OCI-LY7 (cell line): ENCODE measurements at regions not wholly inside any gene's neighbourhood (a gene's known extent, or its start where the extent isn't known, plus 50 kb on each side); places are given as distances from the start of the nearest gene placed in this dataset.

ENCODE experiments used
- BruUV-seq: library from RNA; stranded (reverse); fragments of 400-500 nt; replicated peaks from 2 replicates; lab custom pipeline; 2021; lab: Mats Ljungman, UMichigan
- CTCF ChIA-PET: fragments of 300-600 bp; sonication (Branson Sonifier 250); formaldehyde crosslinking; loops from one replicate; lab custom pipeline; 2022; ENCODE audit warnings: antibody characterized with exemption; ENCODE audit not compliant: unreplicated experiment; lab: Charles Lee
- POLR2A ChIA-PET: fragments of 300-600 bp; sonication (Branson Sonifier 250); formaldehyde crosslinking; loops from one replicate; lab custom pipeline; 2022; ENCODE audit warnings: antibody characterized with exemption; lab: Charles Lee
- DNase-seq: peaks from one replicate; pipeline ENCODE4 v3.0.0-alpha.2; 2015; ENCODE audit warnings: low spot score
- H2AFZ ChIP-seq: fragments of 200-600 bp; sonication (generic), shearing (Covaris generic); 2 replicates; pipeline ENCODE4 v1.6.1; 2014; ENCODE audit warnings: mild to moderate bottlenecking, antibody characterized with exemption, low read length, moderate library complexity
- H3K27ac ChIP-seq: fragments of 200-600 bp; sonication (generic); 2 replicates; pipeline ENCODE4 v1.5.1; 2014; ENCODE audit warnings: mixed run types, low read depth, mild to moderate bottlenecking, moderate library complexity, low read length, inconsistent platforms; ENCODE audit not compliant: poor library complexity, severe bottlenecking
- H3K36me3 ChIP-seq: fragments of 200-600 bp; sonication (generic); 2 replicates; pipeline ENCODE4 v1.6.1; 2014; ENCODE audit warnings: mild to moderate bottlenecking, antibody characterized with exemption, low read length, moderate library complexity, mixed read lengths; ENCODE audit not compliant: insufficient read depth
- H3K4me1 ChIP-seq: fragments of 200-600 bp; sonication (generic); 2 replicates; pipeline ENCODE4 v1.5.1; 2014; ENCODE audit warnings: mild to moderate bottlenecking, low read length; ENCODE audit not compliant: insufficient read depth, poor library complexity, severe bottlenecking
- H3K4me2 ChIP-seq: fragments of 200-600 bp; sonication (generic); 2 replicates; pipeline ENCODE4 v1.6.1; 2014; ENCODE audit warnings: mild to moderate bottlenecking, low read length
- H3K4me3 ChIP-seq: fragments of 200-600 bp; sonication (generic); 2 replicates; pipeline ENCODE4 v1.5.1; 2014; ENCODE audit warnings: mild to moderate bottlenecking, low read depth, low read length; ENCODE audit not compliant: poor library complexity, severe bottlenecking
- H3K79me2 ChIP-seq: fragments of 200-600 bp; sonication (generic); 2 replicates; pipeline ENCODE4 v1.6.1; 2016; ENCODE audit warnings: low read depth, mild to moderate bottlenecking, low read length, moderate library complexity, mixed read lengths; ENCODE audit not compliant: insufficient read depth
- H3K9me2 ChIP-seq: fragments of 200-600 bp; sonication (generic); 2 replicates; pipeline ENCODE4 v1.6.1; 2016; ENCODE audit warnings: mild to moderate bottlenecking, low read length, mixed read lengths; ENCODE audit not compliant: insufficient read depth
- H3K9me3 ChIP-seq: fragments of 200-600 bp; sonication (generic); 2 replicates; pipeline ENCODE4 v1.6.1; 2014; ENCODE audit warnings: mild to moderate bottlenecking, mixed run types, low read length, mixed read lengths
- H4K20me1 ChIP-seq: fragments of 200-600 bp; sonication (generic); 2 replicates; pipeline ENCODE4 v1.6.1; 2014; ENCODE audit warnings: mild to moderate bottlenecking, antibody characterized with exemption, low read length, moderate library complexity, mixed read lengths; ENCODE audit not compliant: insufficient read depth
- EZH2phosphoT487 ChIP-seq: fragments of 200-600 bp; sonication (generic); IDR thresholded peaks from 2 replicates; pipeline ENCODE4 v1.6.1; 2018; ENCODE audit warnings: low read depth, borderline replicate concordance, mild to moderate bottlenecking, mixed run types, antibody characterized with exemption, low read length, moderate library complexity, mixed read lengths
- intact Hi-C: fragments of 100-400 bp; cut with micrococcal nuclease; formaldehyde crosslinking; loops from one replicate; pipeline ENCODE4 v1.10.0; 2022; ENCODE audit not compliant: unreplicated experiment
- TF ChIP-seq, protein P1 (sequence below): fragments of 200-600 bp; sonication (generic); conservative IDR thresholded peaks from 2 replicates; pipeline ENCODE4 v1.5.1; 2014; ENCODE audit warnings: mild to moderate bottlenecking, antibody characterized with exemption, low read length, moderate library complexity, mixed read lengths

DNA sequence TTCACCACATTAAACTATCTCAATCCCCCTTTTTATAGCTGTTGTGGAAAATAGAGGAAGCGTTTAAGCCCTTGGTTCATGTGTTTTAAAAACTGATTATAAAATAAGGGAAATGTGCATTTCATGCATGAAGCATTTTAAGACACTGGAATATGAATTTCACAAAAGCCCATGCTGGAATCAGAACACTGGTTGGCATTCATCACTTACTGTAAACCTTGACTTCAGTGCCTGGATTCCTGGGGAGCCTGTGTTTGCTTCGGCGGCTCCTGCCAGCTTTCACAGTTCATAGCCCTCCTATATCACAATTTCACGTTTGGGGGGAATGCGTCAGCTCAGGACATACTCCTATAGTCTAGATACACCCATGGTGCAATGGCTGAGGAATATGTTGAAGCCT lies 336.9 kb downstream of the INSIG2 start:
- ChIA-PET POLR2A (no interaction called here), CTCF (no interaction called here)
- intact Hi-C loops: no loop called here
- Histone ChIP-seq H2AFZ (no peak overlapping the region), H3K36me3 (no peaks in the 10 kb centered on the region), H3K4me2 (no peak overlapping the region), H4K20me1 (no peaks in the 10 kb centered on the region), H3K9me3 (no peaks in the 10 kb centered on the region), H3K79me2 (no peaks in the 10 kb centered on the region), H3K4me3 (no peak overlapping the region), H3K9me2 (no peaks in the 10 kb centered on the region), H3K27ac (no peak overlapping the region), H3K4me1 (no peaks in the 10 kb centered on the region)
- no peak for TF ChIP-seq EZH2phosphoT487
- TF ChIP-seq, protein P1, sequence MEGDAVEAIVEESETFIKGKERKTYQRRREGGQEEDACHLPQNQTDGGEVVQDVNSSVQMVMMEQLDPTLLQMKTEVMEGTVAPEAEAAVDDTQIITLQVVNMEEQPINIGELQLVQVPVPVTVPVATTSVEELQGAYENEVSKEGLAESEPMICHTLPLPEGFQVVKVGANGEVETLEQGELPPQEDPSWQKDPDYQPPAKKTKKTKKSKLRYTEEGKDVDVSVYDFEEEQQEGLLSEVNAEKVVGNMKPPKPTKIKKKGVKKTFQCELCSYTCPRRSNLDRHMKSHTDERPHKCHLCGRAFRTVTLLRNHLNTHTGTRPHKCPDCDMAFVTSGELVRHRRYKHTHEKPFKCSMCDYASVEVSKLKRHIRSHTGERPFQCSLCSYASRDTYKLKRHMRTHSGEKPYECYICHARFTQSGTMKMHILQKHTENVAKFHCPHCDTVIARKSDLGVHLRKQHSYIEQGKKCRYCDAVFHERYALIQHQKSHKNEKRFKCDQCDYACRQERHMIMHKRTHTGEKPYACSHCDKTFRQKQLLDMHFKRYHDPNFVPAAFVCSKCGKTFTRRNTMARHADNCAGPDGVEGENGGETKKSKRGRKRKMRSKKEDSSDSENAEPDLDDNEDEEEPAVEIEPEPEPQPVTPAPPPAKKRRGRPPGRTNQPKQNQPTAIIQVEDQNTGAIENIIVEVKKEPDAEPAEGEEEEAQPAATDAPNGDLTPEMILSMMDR: no peak
- DNase-seq: no peak
- BruUV-seq: no TSS peak

DNA sequence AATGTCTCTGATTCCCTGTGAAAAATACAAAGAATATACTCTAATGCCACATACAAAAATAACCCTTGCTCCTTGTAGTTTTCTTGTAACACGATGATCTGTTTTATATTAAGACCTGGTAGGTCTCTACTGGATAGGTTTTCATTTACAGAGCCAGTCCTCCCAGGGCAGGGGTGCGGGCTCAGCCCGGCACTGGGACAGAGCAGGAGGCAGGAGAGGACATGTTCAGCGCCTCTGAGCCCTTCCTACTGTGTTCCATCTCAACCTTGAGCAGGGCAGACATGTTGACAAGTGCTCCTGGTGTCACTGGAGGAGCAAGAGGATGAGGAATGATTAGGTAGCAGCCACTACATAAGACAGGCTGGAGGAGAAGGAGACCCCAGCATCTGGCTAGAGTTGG lies 335.5 kb downstream of the INSIG2 start:
- no TSS peak for BruUV-seq
- no peak for DNase-seq
- H3K4me1 ChIP-seq: no peaks in the 10 kb centered on the region
- no peak overlapping the region for H2AFZ ChIP-seq
- POLR2A ChIA-PET: no interaction called here
- H3K36me3 ChIP-seq: no peaks in the 10 kb centered on the region
- H3K27ac ChIP-seq: no peak overlapping the region
- no peaks in the 10 kb centered on the region for H3K9me3 ChIP-seq
- CTCF ChIA-PET: no interaction called here
- no peak for TF ChIP-seq EZH2phosphoT487
- TF ChIP-seq, protein P1: no peak
- H3K79me2 ChIP-seq: no peaks in the 10 kb centered on the region
- no peak overlapping the region for H3K4me3 ChIP-seq
- intact Hi-C loops: no loop called here
- no peak overlapping the region for H3K4me2 ChIP-seq
- H4K20me1 ChIP-seq: no peaks in the 10 kb centered on the region
- H3K9me2 ChIP-seq: no peaks in the 10 kb centered on the region

DNA sequence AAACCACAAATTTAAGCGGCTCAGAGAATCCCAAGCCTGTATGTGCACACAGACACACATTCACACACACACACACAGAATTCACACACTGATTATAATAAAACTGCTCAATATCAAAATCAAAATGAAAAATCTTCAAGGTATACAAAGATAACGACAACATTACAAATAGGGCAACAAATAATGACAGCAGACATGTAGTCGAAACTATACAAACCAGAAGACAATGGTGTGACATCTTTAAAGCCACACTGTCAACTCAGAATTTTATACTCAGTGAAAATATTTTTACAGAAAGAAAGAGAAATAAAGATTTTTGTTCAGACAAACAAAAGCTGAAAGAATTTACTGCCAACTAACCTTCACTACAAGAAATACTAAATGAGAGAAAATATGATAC lies 333.4 kb downstream of the INSIG2 start:
- H3K36me3 ChIP-seq: no peaks in the 10 kb centered on the region
- H3K4me1 ChIP-seq: no peaks in the 10 kb centered on the region
- H3K4me2 ChIP-seq: no peak overlapping the region
- intact Hi-C loops: no loop called here
- TF ChIP-seq EZH2phosphoT487: no peak
- TF ChIP-seq, protein P1: no peak
- POLR2A ChIA-PET: no interaction called here
- no peaks in the 10 kb centered on the region for H3K79me2 ChIP-seq
- CTCF ChIA-PET: no interaction called here
- no peaks in the 10 kb centered on the region for H4K20me1 ChIP-seq
- H2AFZ ChIP-seq: no peak overlapping the region
- no peak for DNase-seq
- no peaks in the 10 kb centered on the region for H3K9me2 ChIP-seq
- no peak overlapping the region for H3K27ac ChIP-seq
- H3K4me3 ChIP-seq: no peak overlapping the region
- BruUV-seq: no TSS peak
- H3K9me3 ChIP-seq: no peaks in the 10 kb centered on the region
